ENCODE measurements at regions not wholly inside any gene's neighbourhood (a gene's known extent, or its start where the extent isn't known, plus 50 kb on each side); places are given as distances from the start of the nearest gene placed in this dataset.

DNA sequence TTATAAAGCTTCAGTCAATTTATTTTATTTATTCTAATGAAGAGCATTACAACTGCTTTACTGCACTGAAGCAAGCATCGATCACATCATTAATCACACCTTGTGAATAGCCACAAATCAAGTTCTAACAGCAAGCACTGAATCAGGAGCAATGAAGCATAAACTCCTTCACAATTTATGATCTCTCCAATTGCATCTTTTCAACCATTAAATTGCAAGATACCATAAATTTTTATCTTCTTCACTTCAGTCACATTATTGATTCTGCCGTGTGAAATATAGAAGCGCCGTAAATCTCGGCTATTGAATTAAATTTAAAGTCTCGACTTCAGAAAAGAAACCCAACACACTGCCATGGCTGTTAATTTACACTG, 298.7 kb downstream of the CDCA7 start:
- no peak for TF ChIP-seq POLR2A (IDR thresholded peaks at IDR 0.05)
- no peak for TF ChIP-seq CTCF (IDR thresholded peaks at IDR 0.05)
- WGBS, 2 donors, result 42 to 49% methylated on average over 6 of the region's 6 CpGs
- intact Hi-C loops (cut with DNase I), result no loop called here
- Histone ChIP-seq H3K27ac (peak overlapping the region; percentile 66 to 89 (median 81)), H3K27me3 (no peaks in the 10 kb centered on the region), H3K9me3 (no peaks in the 10 kb centered on the region), H3K4me1 (peaks cover 0 to 63% (median 3%) of the 10 kb centered on the region in 3 donors), H3K4me3 (peak overlapping the region in 2 of 4 donors; percentile 12 to 19), H3K36me3 (no peaks in the 10 kb centered on the region)
- no peak for DNase-seq

GRCh38 chr2:173654161-173654895, 299.7 kb downstream of the CDCA7 start:
- TF ChIP-seq POLR2A (IDR thresholded peaks at IDR 0.05), result peak in 1 of 4 donors; percentile 18
- TF ChIP-seq CTCF (IDR thresholded peaks at IDR 0.05), result no peak
- H3K4me3 ChIP-seq, result peak overlapping the region in 3 of 4 donors; percentile 12 to 46 (median 19)
- WGBS, 2 donors, result 31 to 36% methylated on average over 10 of the region's 10 CpGs
- intact Hi-C loops (cut with DNase I), result no loop called here
- H3K9me3 ChIP-seq, result no peaks in the 10 kb centered on the region
- H3K4me1 ChIP-seq, result peaks cover 0 to 62% (median 3%) of the 10 kb centered on the region in 3 donors
- DNase-seq, result no peak
- peak overlapping the region; percentile 79 to 89 (median 82) for H3K27ac ChIP-seq
- no peaks in the 10 kb centered on the region for H3K36me3 ChIP-seq
- H3K27me3 ChIP-seq, result no peaks in the 10 kb centered on the region

DNA sequence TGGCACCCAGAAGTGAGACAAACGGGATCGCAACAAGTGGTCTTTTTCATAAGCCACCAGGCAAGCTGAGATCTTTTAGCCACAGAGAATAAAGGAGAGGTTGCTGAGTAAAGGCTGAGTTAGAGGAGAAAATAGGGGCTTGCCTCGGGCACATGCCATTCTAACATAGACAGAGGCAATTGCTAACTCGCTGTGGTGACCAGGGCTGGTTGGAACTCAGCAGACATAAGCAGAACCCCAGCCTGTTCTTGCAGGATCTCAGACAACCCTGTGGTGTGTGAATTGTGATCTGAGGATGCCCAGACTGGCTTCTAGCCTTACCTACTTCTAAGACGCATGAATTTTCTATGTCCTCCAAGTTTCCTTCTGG, 300.2 kb downstream of the CDCA7 start:
- WGBS, 2 donors, result 48 to 65% methylated on average over 4 to 5 of the region's 5 CpGs
- TF ChIP-seq CTCF (IDR thresholded peaks at IDR 0.05) (no peak), POLR2A (IDR thresholded peaks at IDR 0.05) (no peak)
- Histone ChIP-seq H3K9me3 (no peaks in the 10 kb centered on the region), H3K4me1 (peaks cover 0 to 56% (median 3%) of the 10 kb centered on the region in 3 donors), H3K27ac (peak overlapping the region; percentile 79 to 89 (median 82)), H3K27me3 (no peaks in the 10 kb centered on the region), H3K4me3 (no peak overlapping the region), H3K36me3 (no peaks in the 10 kb centered on the region)
- intact Hi-C loops (cut with DNase I), result no loop called here
- no peak for DNase-seq

DNA sequence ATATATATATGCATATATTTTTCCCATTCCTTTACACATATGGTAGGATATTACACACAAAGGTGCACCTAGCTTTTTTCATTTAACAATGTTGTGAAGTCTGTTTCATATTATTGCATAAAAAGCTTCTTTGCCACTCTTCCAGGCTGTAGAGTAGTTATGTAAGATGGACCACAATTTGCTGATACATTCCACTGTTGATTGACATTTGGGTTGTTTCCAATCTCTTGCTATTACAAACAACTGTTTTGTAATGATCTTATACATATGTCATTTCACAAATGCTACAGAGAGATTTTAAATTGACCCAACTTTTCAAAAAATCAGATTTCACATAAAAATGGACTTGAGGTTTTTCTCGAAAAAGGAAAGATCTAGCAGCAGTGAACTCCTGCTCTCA, 301.4 kb downstream of the CDCA7 start:
- H3K27ac ChIP-seq, result no peak overlapping the region
- no peaks in the 10 kb centered on the region for H3K9me3 ChIP-seq
- H3K4me1 ChIP-seq, result peaks cover 0 to 53% (median 3%) of the 10 kb centered on the region in 3 donors
- H3K36me3 ChIP-seq, result no peaks in the 10 kb centered on the region
- H3K4me3 ChIP-seq, result no peak overlapping the region
- 0 to 70% methylated on average over 1 of the region's 1 CpG for WGBS, 2 donors
- intact Hi-C loops (cut with DNase I), result no loop called here
- TF ChIP-seq CTCF (IDR thresholded peaks at IDR 0.05), result no peak
- no peak for TF ChIP-seq POLR2A (IDR thresholded peaks at IDR 0.05)
- H3K27me3 ChIP-seq, result no peaks in the 10 kb centered on the region
- no peak for DNase-seq

- Histone ChIP-seq H3K4me1 (peaks cover 0 to 41% (median 3%) of the 10 kb centered on the region in 3 donors), H3K27ac (no peak overlapping the region), H3K36me3 (no peaks in the 10 kb centered on the region), H3K27me3 (no peaks in the 10 kb centered on the region), H3K4me3 (no peak overlapping the region), H3K9me3 (no peaks in the 10 kb centered on the region)
- WGBS, 2 donors, result 58 to 70% methylated on average over 10 of the region's 10 CpGs
- intact Hi-C loops (cut with DNase I), result no loop called here
- TF ChIP-seq CTCF (IDR thresholded peaks at IDR 0.05) (no peak), POLR2A (IDR thresholded peaks at IDR 0.05) (no peak)
- DNase-seq, result no peak
These were observed 303.5 kb downstream of the CDCA7 start for GRCh38 chr2:173657996-173658717.
